A673 (cell line): ENCODE measurements at regions not wholly inside any gene's neighbourhood (a gene's known extent, or its start where the extent isn't known, plus 50 kb on each side); places are given as distances from the start of the nearest gene placed in this dataset.

Experiments used
- EZH2 ChIP-seq: fragments of 200-600 bp; sonication (generic); IDR thresholded peaks from 2 replicates; pipeline ENCODE4 v1.6.1; 2017; ENCODE audit warnings: borderline replicate concordance, low read depth, mild to moderate bottlenecking, mixed read lengths, antibody characterized with exemption, low read length; ENCODE audit not compliant: poor library complexity, severe bottlenecking
- TF ChIP-seq, protein P1 (sequence below): fragments of 300-800, 200-600 bp; sonication (generic); conservative IDR thresholded peaks from 2 replicates; pipeline ENCODE4 v1.5.1; 2017; ENCODE audit warnings: low read depth, mild to moderate bottlenecking, antibody characterized with exemption, low read length, moderate library complexity, mixed read lengths

DNA sequence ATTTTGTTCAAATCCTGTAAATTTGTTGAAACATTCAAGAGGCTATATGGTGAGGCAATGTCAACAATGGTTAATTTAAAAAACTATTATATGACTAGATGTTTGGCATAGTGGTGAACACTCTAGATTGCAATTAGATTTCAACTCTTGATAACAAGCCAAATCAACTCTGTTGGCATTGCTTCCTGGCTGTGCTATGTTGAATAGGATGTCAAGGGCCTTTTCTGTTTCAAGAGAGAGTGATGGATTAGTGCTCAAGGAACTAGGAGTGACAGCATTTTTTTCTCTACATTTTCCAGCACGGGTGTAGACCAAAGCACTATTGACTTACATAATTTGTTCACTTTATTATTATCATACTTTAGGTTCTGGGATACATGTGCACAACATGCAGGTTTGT, 172.4 kb upstream of the KCNH7 start:
- TF ChIP-seq, protein P1, sequence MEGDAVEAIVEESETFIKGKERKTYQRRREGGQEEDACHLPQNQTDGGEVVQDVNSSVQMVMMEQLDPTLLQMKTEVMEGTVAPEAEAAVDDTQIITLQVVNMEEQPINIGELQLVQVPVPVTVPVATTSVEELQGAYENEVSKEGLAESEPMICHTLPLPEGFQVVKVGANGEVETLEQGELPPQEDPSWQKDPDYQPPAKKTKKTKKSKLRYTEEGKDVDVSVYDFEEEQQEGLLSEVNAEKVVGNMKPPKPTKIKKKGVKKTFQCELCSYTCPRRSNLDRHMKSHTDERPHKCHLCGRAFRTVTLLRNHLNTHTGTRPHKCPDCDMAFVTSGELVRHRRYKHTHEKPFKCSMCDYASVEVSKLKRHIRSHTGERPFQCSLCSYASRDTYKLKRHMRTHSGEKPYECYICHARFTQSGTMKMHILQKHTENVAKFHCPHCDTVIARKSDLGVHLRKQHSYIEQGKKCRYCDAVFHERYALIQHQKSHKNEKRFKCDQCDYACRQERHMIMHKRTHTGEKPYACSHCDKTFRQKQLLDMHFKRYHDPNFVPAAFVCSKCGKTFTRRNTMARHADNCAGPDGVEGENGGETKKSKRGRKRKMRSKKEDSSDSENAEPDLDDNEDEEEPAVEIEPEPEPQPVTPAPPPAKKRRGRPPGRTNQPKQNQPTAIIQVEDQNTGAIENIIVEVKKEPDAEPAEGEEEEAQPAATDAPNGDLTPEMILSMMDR, result no peak
- no peak for TF ChIP-seq EZH2
